CD4-positive, alpha-beta T cell (primary cell): ENCODE measurements at regions not wholly inside any gene's neighbourhood (a gene's known extent, or its start where the extent isn't known, plus 50 kb on each side); places are given as distances from the start of the nearest gene placed in this dataset.

ENCODE experiments used
- ATAC-seq: fragments of 200-7000 bp; cut with Tn5 transposase; one replicate; pipeline ENCODE4 v1.10.0; 2022; ENCODE audit warnings: mild to moderate bottlenecking; ENCODE audit not compliant: poor library complexity
- CTCF ChIA-PET: fragments of 350-600 bp; sonication (Branson Sonifier 250); formaldehyde crosslinking; loops from one replicate; lab custom pipeline; 2021; ENCODE audit warnings: antibody characterized with exemption, inconsistent platforms; lab: Charles Lee
- POLR2A ChIA-PET: fragments of 350-600 bp; sonication (Branson Sonifier 250); formaldehyde crosslinking; loops from one replicate; lab custom pipeline; 2021; ENCODE audit warnings: antibody characterized with exemption, inconsistent platforms; lab: Charles Lee
- DNase-seq, 14 experiments: peaks; one replicate each; pipeline ENCODE4 v3.0.0-alpha.2; 2013 to 2020; ENCODE audit warnings: mixed read lengths in 2 of 14
- H3K27ac ChIP-seq, 2 donors: one replicate each; pipeline versions ENCODE4 v1.5.1 to v1.7.0; 2013; ENCODE audit warnings: low read length in 2 of 2, low read depth in 1 of 2, mild to moderate bottlenecking in 1 of 2
- H3K27me3 ChIP-seq, 2 experiments: 1 replicate in 1 of 2; 2 replicates in 1 of 2; pipeline versions ENCODE4 v1.6.1 to v1.7.0; 2013; ENCODE audit warnings: low read length in 2 of 2, control low read depth in 1 of 2, mild to moderate bottlenecking in 1 of 2, moderate library complexity in 1 of 2; ENCODE audit not compliant: insufficient read depth in 2 of 2, control insufficient read depth in 1 of 2
- H3K36me3 ChIP-seq: one replicate; pipeline ENCODE4 v1.6.1; 2013; ENCODE audit warnings: low read length, control low read depth; ENCODE audit not compliant: insufficient read depth
- H3K4me1 ChIP-seq: one replicate; pipeline ENCODE4 v1.6.1; 2013; ENCODE audit warnings: low read length, control low read depth; ENCODE audit not compliant: insufficient read depth
- H3K4me3 ChIP-seq: one replicate; pipeline ENCODE4 v1.5.1; 2013; ENCODE audit warnings: mild to moderate bottlenecking, low read length, moderate library complexity
- H3K9me3 ChIP-seq, 2 experiments: 1 replicate in 1 of 2; 2 replicates in 1 of 2; pipeline versions ENCODE4 v1.6.1 to v1.7.0; 2013; ENCODE audit warnings: low read length in 2 of 2, mild to moderate bottlenecking in 2 of 2, control low read depth in 1 of 2, moderate library complexity in 1 of 2; ENCODE audit not compliant: control insufficient read depth in 1 of 2, insufficient read depth in 1 of 2
- H3K27ac Mint-ChIP-seq: one replicate; pipeline ENCODE4 v1.8.0; 2020; ENCODE audit warnings: mixed read lengths
- H3K27me3 Mint-ChIP-seq: one replicate; pipeline ENCODE4 v1.8.0; 2021; ENCODE audit warnings: mixed read lengths
- H3K36me3 Mint-ChIP-seq: one replicate; pipeline ENCODE4 v1.8.0; 2021; ENCODE audit warnings: low read depth, mixed read lengths
- H3K4me1 Mint-ChIP-seq: one replicate; pipeline ENCODE4 v1.8.0; 2021; ENCODE audit warnings: low read depth, mixed read lengths
- H3K4me3 Mint-ChIP-seq: one replicate; pipeline ENCODE4 v1.8.0; 2020; ENCODE audit warnings: mild to moderate bottlenecking, mixed read lengths
- H3K9me3 Mint-ChIP-seq: one replicate; pipeline ENCODE4 v1.8.0; 2020; ENCODE audit warnings: mixed read lengths
- intact Hi-C, 2 experiments: fragments of 100-400 bp; cut with DNase I in 1 of 2; cut with micrococcal nuclease in 1 of 2; formaldehyde crosslinking; loops; one replicate each; pipeline versions ENCODE4 v1.15.1 to v1.9.0; 2023 to 2025; cut with DNase I, micrococcal nuclease
- TF ChIP-seq, protein P1 (sequence below): fragments of 200-600 bp; IDR thresholded peaks from one replicate; pipeline ENCODE4 v1.8.0; 2022; ENCODE audit warnings: antibody characterized with exemption, mild to moderate bottlenecking

DNA sequence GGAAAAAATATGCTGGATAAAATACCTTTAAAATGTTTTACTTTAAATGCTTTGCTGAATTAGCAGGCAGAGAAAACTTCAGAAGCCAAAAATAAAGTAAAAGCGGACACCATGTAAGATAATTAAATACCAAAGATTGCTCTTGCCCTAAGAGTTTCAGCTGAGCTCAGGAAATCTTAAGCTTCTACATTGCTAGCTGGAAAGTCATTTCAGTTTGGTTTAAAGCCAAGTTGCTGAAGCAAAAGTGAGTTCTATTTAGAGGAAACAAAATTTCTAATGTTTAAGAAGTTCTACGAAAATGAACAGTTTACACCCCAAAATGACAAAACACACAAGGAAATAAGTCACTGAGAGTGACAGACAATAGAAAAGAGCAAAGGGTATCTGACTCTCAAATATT lies 310.0 kb downstream of the ADAMTS20 start:
- Mint-ChIP-seq H3K27me3 (no peaks in the 10 kb centered on the region), H3K4me3 (no peak overlapping the region), H3K27ac (no peak overlapping the region), H3K9me3 (peaks cover 8% of the 10 kb centered on the region), H3K36me3 (no peaks in the 10 kb centered on the region), H3K4me1 (no peaks in the 10 kb centered on the region)
- ATAC-seq (no peak), DNase-seq (no peak)
- no peak overlapping the region for H3K4me3 ChIP-seq
- CTCF ChIA-PET = no interaction called here
- H3K4me1 ChIP-seq = no peaks in the 10 kb centered on the region
- TF ChIP-seq, protein P1, sequence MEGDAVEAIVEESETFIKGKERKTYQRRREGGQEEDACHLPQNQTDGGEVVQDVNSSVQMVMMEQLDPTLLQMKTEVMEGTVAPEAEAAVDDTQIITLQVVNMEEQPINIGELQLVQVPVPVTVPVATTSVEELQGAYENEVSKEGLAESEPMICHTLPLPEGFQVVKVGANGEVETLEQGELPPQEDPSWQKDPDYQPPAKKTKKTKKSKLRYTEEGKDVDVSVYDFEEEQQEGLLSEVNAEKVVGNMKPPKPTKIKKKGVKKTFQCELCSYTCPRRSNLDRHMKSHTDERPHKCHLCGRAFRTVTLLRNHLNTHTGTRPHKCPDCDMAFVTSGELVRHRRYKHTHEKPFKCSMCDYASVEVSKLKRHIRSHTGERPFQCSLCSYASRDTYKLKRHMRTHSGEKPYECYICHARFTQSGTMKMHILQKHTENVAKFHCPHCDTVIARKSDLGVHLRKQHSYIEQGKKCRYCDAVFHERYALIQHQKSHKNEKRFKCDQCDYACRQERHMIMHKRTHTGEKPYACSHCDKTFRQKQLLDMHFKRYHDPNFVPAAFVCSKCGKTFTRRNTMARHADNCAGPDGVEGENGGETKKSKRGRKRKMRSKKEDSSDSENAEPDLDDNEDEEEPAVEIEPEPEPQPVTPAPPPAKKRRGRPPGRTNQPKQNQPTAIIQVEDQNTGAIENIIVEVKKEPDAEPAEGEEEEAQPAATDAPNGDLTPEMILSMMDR = no peak
- no peaks in the 10 kb centered on the region for H3K36me3 ChIP-seq
- no peak overlapping the region for H3K27ac ChIP-seq
- intact Hi-C loops = no loop called here
- H3K27me3 ChIP-seq = no peaks in the 10 kb centered on the region
- POLR2A ChIA-PET = no interaction called here
- no peaks in the 10 kb centered on the region for H3K9me3 ChIP-seq

DNA sequence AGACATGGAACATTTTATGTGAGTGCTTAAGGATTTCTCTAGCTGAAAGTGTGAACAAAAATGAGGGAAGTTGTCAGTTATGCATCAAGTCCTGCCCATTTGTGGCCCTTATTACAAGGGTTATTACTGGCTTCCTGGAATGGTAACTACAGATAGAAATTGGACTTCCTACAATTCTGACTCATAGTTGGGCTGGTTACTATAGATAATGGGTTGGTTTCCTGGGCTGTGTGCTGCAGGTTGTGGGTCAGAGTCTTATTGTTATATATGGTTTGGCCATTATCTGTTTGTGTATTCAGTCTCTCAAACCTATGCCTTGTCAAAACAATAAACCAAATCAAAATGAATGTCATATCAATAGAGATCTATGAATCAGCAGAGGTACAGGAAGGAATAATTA lies 313.7 kb downstream of the ADAMTS20 start:
- ChIA-PET POLR2A (no interaction called here), CTCF (interaction anchor here (0.6 kb wide), 1 partner anchor 1834 kb away, joined by 3 read pairs; no protein-coding TSS in a partner anchor)
- no peaks in the 10 kb centered on the region for H3K27me3 ChIP-seq
- H3K27ac ChIP-seq = no peak overlapping the region
- TF ChIP-seq, protein P1 = no peak
- no peaks in the 10 kb centered on the region for H3K4me1 Mint-ChIP-seq
- H3K4me3 ChIP-seq = no peak overlapping the region
- ATAC-seq = no peak
- no peaks in the 10 kb centered on the region for H3K4me1 ChIP-seq
- H3K9me3 Mint-ChIP-seq = peaks cover 12% of the 10 kb centered on the region
- no peaks in the 10 kb centered on the region for H3K27me3 Mint-ChIP-seq
- no peaks in the 10 kb centered on the region for H3K36me3 ChIP-seq
- intact Hi-C loops = no loop called here
- H3K4me3 Mint-ChIP-seq = no peak overlapping the region
- no peaks in the 10 kb centered on the region for H3K36me3 Mint-ChIP-seq
- no peaks in the 10 kb centered on the region for H3K9me3 ChIP-seq
- DNase-seq = no peak
- H3K27ac Mint-ChIP-seq = no peak overlapping the region

DNA sequence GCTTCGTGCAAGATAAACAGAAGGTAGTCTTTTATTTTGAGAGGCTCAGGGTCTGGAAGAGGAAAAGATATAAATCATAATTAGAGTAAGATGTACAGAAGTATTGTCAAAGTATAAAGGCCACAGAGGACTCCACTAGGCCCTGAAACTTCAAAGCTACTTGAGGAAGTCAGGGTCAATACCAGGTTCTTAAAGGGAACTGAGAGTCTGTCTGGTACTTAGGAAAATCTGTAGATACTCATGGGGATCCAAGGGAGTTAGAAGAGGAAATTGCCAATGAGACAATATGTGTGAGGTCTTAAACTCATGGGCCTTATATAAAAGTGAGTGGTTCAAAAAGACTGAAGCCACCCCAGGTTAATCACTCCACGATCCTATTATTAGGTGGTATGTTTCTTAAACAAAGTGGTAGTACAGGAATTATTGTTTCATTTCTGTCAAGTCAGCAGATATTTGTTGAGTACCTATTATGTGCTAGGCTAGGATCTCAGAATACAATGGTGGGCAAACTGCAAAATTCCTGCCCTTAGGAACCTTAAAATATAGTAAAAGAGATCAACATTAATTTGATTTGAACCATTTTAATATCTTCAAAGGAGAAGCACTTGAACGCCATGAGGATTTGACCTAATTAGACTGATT lies 314.6 kb downstream of the ADAMTS20 start:
- no peaks in the 10 kb centered on the region for H3K9me3 ChIP-seq
- Mint-ChIP-seq H3K27ac (no peak overlapping the region), H3K4me1 (no peaks in the 10 kb centered on the region), H3K36me3 (no peaks in the 10 kb centered on the region), H3K27me3 (no peaks in the 10 kb centered on the region), H3K9me3 (peaks cover 12% of the 10 kb centered on the region), H3K4me3 (no peak overlapping the region)
- ChIA-PET CTCF (no interaction called here), POLR2A (no interaction called here)
- no peaks in the 10 kb centered on the region for H3K36me3 ChIP-seq
- H3K4me1 ChIP-seq = no peaks in the 10 kb centered on the region
- intact Hi-C loops = no loop called here
- TF ChIP-seq, protein P1 = no peak
- DNase-seq (no peak), ATAC-seq (no peak)
- no peaks in the 10 kb centered on the region for H3K27me3 ChIP-seq
- no peak overlapping the region for H3K27ac ChIP-seq
- no peak overlapping the region for H3K4me3 ChIP-seq
